Tibial nerve (tissue), 3 donors: ENCODE measurements at regions not wholly inside any gene's neighbourhood (a gene's known extent, or its start where the extent isn't known, plus 50 kb on each side); places are given as distances from the start of the nearest gene placed in this dataset.

Source experiments
- POLR2A ChIP-seq, 2 donors: fragments of 450-650 bp; IDR thresholded peaks; one replicate each; pipeline ENCODE4 v1.6.1; 2017; ENCODE audit warnings: antibody characterized with exemption in 2 of 2, mild to moderate bottlenecking in 2 of 2, moderate library complexity in 2 of 2
- TF ChIP-seq, protein P1 (sequence below), 5 experiments: fragments of 200-600 bp in 3 of 5; fragments of 450-650 bp in 2 of 5; sonication (generic) in 3 of 5; IDR thresholded peaks; one replicate each; pipeline ENCODE4 v1.5.1; 2016 to 2019; ENCODE audit warnings: antibody characterized with exemption in 5 of 5, mild to moderate bottlenecking in 3 of 5, moderate library complexity in 2 of 5

DNA sequence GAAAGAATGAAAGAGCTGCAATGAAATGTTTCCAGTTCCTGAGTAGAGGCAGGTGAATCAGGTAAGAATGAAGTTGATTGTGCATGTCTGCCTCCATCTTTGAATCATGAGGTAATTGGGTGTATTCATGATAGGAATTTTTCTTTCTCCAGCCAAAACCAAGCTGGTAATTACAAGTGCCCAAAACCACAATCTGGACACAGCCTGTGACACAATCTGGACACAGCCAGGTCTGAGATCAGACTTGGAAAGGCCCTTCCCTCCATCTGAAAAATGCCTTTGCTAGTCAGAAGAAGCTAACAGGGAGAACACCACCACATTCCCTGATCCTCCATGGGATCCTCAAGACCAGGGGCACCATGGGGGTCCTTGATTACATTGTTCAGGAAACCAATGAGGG lies 338.5 kb upstream of the THBS1 start:
- TF ChIP-seq, protein P1, sequence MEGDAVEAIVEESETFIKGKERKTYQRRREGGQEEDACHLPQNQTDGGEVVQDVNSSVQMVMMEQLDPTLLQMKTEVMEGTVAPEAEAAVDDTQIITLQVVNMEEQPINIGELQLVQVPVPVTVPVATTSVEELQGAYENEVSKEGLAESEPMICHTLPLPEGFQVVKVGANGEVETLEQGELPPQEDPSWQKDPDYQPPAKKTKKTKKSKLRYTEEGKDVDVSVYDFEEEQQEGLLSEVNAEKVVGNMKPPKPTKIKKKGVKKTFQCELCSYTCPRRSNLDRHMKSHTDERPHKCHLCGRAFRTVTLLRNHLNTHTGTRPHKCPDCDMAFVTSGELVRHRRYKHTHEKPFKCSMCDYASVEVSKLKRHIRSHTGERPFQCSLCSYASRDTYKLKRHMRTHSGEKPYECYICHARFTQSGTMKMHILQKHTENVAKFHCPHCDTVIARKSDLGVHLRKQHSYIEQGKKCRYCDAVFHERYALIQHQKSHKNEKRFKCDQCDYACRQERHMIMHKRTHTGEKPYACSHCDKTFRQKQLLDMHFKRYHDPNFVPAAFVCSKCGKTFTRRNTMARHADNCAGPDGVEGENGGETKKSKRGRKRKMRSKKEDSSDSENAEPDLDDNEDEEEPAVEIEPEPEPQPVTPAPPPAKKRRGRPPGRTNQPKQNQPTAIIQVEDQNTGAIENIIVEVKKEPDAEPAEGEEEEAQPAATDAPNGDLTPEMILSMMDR (IDR thresholded peaks at IDR 0.05): no peak
- no peak for TF ChIP-seq POLR2A (IDR thresholded peaks at IDR 0.05)
